DOHH2 (cell line): ENCODE measurements at regions not wholly inside any gene's neighbourhood (a gene's known extent, or its start where the extent isn't known, plus 50 kb on each side); places are given as distances from the start of the nearest gene placed in this dataset.

ENCODE experiments used
- H3F3A ChIP-seq: fragments of 200-600 bp; sonication (generic), shearing (Covaris generic); 2 replicates; pipeline ENCODE4 v1.6.0; 2016; ENCODE audit warnings: antibody characterized with exemption, mild to moderate bottlenecking; ENCODE audit not compliant: control insufficient read depth, insufficient read depth
- H3K27ac ChIP-seq: fragments of 200-600 bp; sonication (generic); 2 replicates; pipeline ENCODE4 v1.5.1; 2014; ENCODE audit warnings: low read depth, mild to moderate bottlenecking, low read length, moderate library complexity
- H3K27me3 ChIP-seq: fragments of 200-600 bp; sonication (generic); 2 replicates; pipeline ENCODE4 v1.6.1; 2014; ENCODE audit warnings: mild to moderate bottlenecking, low read length, mixed read lengths; ENCODE audit not compliant: control insufficient read depth
- H3K36me3 ChIP-seq: fragments of 200-600 bp; sonication (generic); 2 replicates; pipeline ENCODE4 v1.6.1; 2014; ENCODE audit warnings: mild to moderate bottlenecking, low read length, moderate library complexity, mixed read lengths; ENCODE audit not compliant: control insufficient read depth
- H3K4me1 ChIP-seq: fragments of 200-600 bp; sonication (generic); 2 replicates; pipeline ENCODE4 v1.6.1; 2014; ENCODE audit warnings: mild to moderate bottlenecking, low read length, mixed read lengths; ENCODE audit not compliant: control insufficient read depth
- H3K4me2 ChIP-seq: fragments of 200-600 bp; sonication (generic); 2 replicates; pipeline ENCODE4 v1.6.0; 2014; ENCODE audit warnings: mild to moderate bottlenecking, low read length, moderate library complexity
- H3K4me3 ChIP-seq: fragments of 200-600 bp; sonication (generic); 2 replicates; pipeline ENCODE4 v1.5.1; 2014; ENCODE audit warnings: mild to moderate bottlenecking, low read length, mixed read lengths
- H3K79me2 ChIP-seq: fragments of 200-600 bp; sonication (generic); 2 replicates; pipeline ENCODE4 v1.6.1; 2014; ENCODE audit warnings: mild to moderate bottlenecking, low read length, mixed read lengths; ENCODE audit not compliant: control insufficient read depth
- H3K9me2 ChIP-seq: fragments of 200-600 bp; sonication (generic); replicated peaks from 2 replicates; pipeline ENCODE4 v1.6.1; 2014; ENCODE audit warnings: mild to moderate bottlenecking, low read length, mixed read lengths; ENCODE audit not compliant: control insufficient read depth
- H3K9me3 ChIP-seq: fragments of 200-600 bp; sonication (generic); 2 replicates; pipeline ENCODE4 v1.6.1; 2014; ENCODE audit warnings: antibody characterized with exemption, low read length, mixed read lengths; ENCODE audit not compliant: control insufficient read depth, insufficient read depth
- H4K20me1 ChIP-seq: fragments of 200-600 bp; sonication (generic); 2 replicates; pipeline ENCODE4 v1.6.0; 2014; ENCODE audit warnings: low read depth, mild to moderate bottlenecking, antibody characterized with exemption, low read length, moderate library complexity; ENCODE audit not compliant: control insufficient read depth, insufficient read depth
- EZH2phosphoT487 ChIP-seq: fragments of 200-600 bp; sonication (generic); IDR thresholded peaks from 2 replicates; pipeline ENCODE4 v1.6.1; 2017; ENCODE audit warnings: borderline replicate concordance, mild to moderate bottlenecking, antibody characterized with exemption, low read length, moderate library complexity, mixed read lengths
- TF ChIP-seq, protein P1 (sequence below): fragments of 200-600 bp; sonication (generic); IDR thresholded peaks from one replicate; pipeline ENCODE4 v1.5.1; 2014; ENCODE audit warnings: antibody characterized with exemption, mild to moderate bottlenecking, low read depth, low read length; ENCODE audit not compliant: poor library complexity, severe bottlenecking

DNA sequence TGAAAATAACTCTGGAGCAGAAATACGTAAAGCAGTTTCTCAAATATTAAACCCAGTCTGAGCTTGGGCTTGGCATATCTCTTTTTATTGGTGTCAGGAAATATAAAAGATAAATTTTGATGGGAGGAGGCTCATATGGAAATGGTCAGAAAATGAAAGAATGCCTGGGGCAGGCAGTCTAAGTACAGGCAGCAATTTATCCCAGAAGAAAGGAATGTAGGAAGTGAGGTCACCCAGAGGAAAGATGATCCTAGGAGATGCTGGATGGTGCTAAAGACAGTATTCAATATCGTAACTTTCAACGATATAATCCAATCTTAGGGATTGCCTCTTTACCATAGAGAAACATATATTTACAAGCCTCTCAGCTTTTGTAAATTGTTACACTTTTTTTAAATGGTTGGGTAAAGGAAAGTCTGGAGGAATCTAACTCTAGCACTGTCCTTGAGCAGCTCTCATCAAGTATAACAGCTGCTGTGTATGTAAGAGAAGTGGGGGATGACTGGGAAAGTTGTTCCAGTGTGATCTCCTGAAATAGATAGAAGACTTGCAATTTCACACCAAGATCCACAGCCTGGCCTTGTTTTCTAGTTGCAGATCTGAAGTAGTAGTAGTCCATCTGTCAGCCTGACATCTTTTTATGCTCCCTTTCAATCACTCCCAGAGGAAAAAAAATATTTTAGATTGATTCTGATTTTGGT is 256.9 kb upstream of the SASH1 start:
- Histone ChIP-seq H3K4me3 (no peak overlapping the region), H3F3A (no peaks in the 10 kb centered on the region), H4K20me1 (no peaks in the 10 kb centered on the region), H3K9me2 (no peaks in the 10 kb centered on the region), H3K9me3 (no peaks in the 10 kb centered on the region), H3K27me3 (no peaks in the 10 kb centered on the region), H3K36me3 (no peaks in the 10 kb centered on the region), H3K4me1 (no peaks in the 10 kb centered on the region), H3K79me2 (no peaks in the 10 kb centered on the region), H3K4me2 (no peak overlapping the region), H3K27ac (no peak overlapping the region)
- TF ChIP-seq EZH2phosphoT487 = no peak
- TF ChIP-seq, protein P1, sequence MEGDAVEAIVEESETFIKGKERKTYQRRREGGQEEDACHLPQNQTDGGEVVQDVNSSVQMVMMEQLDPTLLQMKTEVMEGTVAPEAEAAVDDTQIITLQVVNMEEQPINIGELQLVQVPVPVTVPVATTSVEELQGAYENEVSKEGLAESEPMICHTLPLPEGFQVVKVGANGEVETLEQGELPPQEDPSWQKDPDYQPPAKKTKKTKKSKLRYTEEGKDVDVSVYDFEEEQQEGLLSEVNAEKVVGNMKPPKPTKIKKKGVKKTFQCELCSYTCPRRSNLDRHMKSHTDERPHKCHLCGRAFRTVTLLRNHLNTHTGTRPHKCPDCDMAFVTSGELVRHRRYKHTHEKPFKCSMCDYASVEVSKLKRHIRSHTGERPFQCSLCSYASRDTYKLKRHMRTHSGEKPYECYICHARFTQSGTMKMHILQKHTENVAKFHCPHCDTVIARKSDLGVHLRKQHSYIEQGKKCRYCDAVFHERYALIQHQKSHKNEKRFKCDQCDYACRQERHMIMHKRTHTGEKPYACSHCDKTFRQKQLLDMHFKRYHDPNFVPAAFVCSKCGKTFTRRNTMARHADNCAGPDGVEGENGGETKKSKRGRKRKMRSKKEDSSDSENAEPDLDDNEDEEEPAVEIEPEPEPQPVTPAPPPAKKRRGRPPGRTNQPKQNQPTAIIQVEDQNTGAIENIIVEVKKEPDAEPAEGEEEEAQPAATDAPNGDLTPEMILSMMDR = no peak

DNA sequence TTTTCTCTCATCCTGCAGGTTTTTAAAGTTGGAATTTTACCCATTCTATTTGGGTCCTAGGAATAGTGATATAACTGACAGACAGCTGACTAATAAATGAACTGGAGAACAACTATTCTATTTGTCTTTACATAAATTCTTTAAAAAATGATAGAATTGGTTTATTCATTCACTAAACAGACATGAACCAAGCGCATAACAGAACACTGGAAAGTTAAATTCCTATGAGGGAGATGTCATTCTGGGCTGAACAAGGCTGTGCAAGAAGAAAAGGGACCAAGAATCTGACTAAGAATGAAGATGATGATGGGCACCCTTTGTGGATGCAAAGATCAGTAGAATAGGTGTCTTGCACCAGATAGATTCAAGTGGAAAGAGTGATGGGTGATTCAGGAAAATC is 256.3 kb upstream of the SASH1 start:
- no peaks in the 10 kb centered on the region for H3K4me1 ChIP-seq
- TF ChIP-seq EZH2phosphoT487 = no peak
- TF ChIP-seq, protein P1 = no peak

DNA sequence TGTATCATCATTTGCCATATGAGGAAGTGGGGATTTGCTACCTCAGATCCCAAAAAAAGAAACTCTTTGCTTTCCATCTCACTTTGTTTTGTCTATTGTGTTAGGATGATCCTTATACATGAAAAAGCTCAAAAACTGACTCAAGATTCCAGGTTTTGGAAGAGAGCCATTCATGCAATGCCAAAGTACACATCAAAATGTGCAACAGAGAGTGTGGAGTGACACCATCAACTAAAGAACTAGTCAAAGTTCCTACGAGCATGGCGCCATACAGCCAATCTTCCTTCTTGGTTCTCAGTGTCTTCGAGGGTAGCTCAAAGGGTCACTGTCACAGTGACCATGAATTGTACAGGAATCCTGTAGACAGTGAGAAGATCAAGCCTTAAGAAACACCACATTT is 255.8 kb upstream of the SASH1 start:
- Histone ChIP-seq H3K9me2 (no peaks in the 10 kb centered on the region), H4K20me1 (no peaks in the 10 kb centered on the region), H3K4me1 (no peaks in the 10 kb centered on the region), H3K4me3 (no peak overlapping the region), H3K27me3 (no peaks in the 10 kb centered on the region), H3K27ac (no peak overlapping the region), H3K36me3 (no peaks in the 10 kb centered on the region), H3K4me2 (no peak overlapping the region), H3F3A (no peaks in the 10 kb centered on the region), H3K79me2 (no peaks in the 10 kb centered on the region), H3K9me3 (no peaks in the 10 kb centered on the region)
- TF ChIP-seq, protein P1 = no peak
- no peak for TF ChIP-seq EZH2phosphoT487

More for the DNA sequence above, 256.3 kb upstream of the SASH1 start:
- no peaks in the 10 kb centered on the region for H4K20me1 ChIP-seq
- no peaks in the 10 kb centered on the region for H3K79me2 ChIP-seq
- no peaks in the 10 kb centered on the region for H3F3A ChIP-seq
- H3K27me3 ChIP-seq = no peaks in the 10 kb centered on the region
- H3K9me2 ChIP-seq = no peaks in the 10 kb centered on the region
- H3K36me3 ChIP-seq = no peaks in the 10 kb centered on the region
- H3K9me3 ChIP-seq = no peaks in the 10 kb centered on the region
- no peak overlapping the region for H3K4me2 ChIP-seq
- no peak overlapping the region for H3K4me3 ChIP-seq
- H3K27ac ChIP-seq = no peak overlapping the region
